Stimulated activated CD8-positive, alpha-beta memory T cell treated with anti-CD3 and anti-CD28 coated beads, Interleukin-4, amount 100 ng/mL, for 4 hours (primary cell): ENCODE measurements at regions not wholly inside any gene's neighbourhood (a gene's known extent, or its start where the extent isn't known, plus 50 kb on each side); places are given as distances from the start of the nearest gene placed in this dataset.
A peak's percentile ranks its signal among the peaks of the same experiment; 100 is the strongest.

ENCODE experiments used
- DNase-seq, 2 donors: peaks; one replicate each; pipeline ENCODE4 v3.0.0-alpha.2; 2020; ENCODE audit warnings: low read depth in 2 of 2, low spot score in 1 of 2

- DNase-seq = no peak
These were observed 75.3 kb upstream of the RIPOR2 start for GRCh38 chr6:25010902-25011625.

GRCh38 chr6:25012657-25013056, 76.9 kb upstream of the RIPOR2 start:
- no peak for DNase-seq

GRCh38 chr6:25013246-25013645, 77.5 kb upstream of the RIPOR2 start:
- DNase-seq = no peak

- DNase-seq = no peak
These were observed 78.6 kb upstream of the RIPOR2 start for GRCh38 chr6:25014369-25014768.

- no peak for DNase-seq
These were observed 79.2 kb upstream of the RIPOR2 start for GRCh38 chr6:25014791-25015560.

GRCh38 chr6:25016014-25016720, 80.4 kb upstream of the RIPOR2 start:
- no peak for DNase-seq

- no peak for DNase-seq
These were observed 81.7 kb upstream of the RIPOR2 start for GRCh38 chr6:25017486-25017885.

- peak; percentile 59 to 63 for DNase-seq
These were observed 82.3 kb upstream of the RIPOR2 start for GRCh38 chr6:25017932-25018567.

GRCh38 chr6:25018568-25018954, 82.8 kb upstream of the RIPOR2 start:
- no peak for DNase-seq

- DNase-seq = no peak
These were observed 86.4 kb upstream of the RIPOR2 start for GRCh38 chr6:25022140-25022553.

- DNase-seq = no peak
These were observed 88.0 kb upstream of the RIPOR2 start for GRCh38 chr6:25023781-25024180.

- no peak for DNase-seq
These were observed 89.1 kb upstream of the RIPOR2 start for GRCh38 chr6:25024821-25025220.

GRCh38 chr6:25025248-25025918, 89.6 kb upstream of the RIPOR2 start:
- no peak for DNase-seq

GRCh38 chr6:25025919-25026301, 90.2 kb upstream of the RIPOR2 start:
- DNase-seq = no peak

GRCh38 chr6:25026723-25027122, 91.0 kb upstream of the RIPOR2 start:
- no peak for DNase-seq

- DNase-seq = peak; percentile 37 to 41
These were observed 91.6 kb upstream of the RIPOR2 start for GRCh38 chr6:25027221-25027916.

GRCh38 chr6:25028328-25028727, 92.6 kb upstream of the RIPOR2 start:
- DNase-seq = no peak

- no peak for DNase-seq
These were observed 97.2 kb upstream of the RIPOR2 start for GRCh38 chr6:25032934-25033333.

GRCh38 chr6:25034431-25034921, 98.7 kb upstream of the RIPOR2 start:
- no peak for DNase-seq

GRCh38 chr6:25035174-25035511, 99.4 kb upstream of the RIPOR2 start:
- no peak for DNase-seq
